ENCODE measurements at regions not wholly inside any gene's neighbourhood (a gene's known extent, or its start where the extent isn't known, plus 50 kb on each side); places are given as distances from the start of the nearest gene placed in this dataset.
A peak's percentile ranks its signal among the peaks of the same experiment; 100 is the strongest.

DNA sequence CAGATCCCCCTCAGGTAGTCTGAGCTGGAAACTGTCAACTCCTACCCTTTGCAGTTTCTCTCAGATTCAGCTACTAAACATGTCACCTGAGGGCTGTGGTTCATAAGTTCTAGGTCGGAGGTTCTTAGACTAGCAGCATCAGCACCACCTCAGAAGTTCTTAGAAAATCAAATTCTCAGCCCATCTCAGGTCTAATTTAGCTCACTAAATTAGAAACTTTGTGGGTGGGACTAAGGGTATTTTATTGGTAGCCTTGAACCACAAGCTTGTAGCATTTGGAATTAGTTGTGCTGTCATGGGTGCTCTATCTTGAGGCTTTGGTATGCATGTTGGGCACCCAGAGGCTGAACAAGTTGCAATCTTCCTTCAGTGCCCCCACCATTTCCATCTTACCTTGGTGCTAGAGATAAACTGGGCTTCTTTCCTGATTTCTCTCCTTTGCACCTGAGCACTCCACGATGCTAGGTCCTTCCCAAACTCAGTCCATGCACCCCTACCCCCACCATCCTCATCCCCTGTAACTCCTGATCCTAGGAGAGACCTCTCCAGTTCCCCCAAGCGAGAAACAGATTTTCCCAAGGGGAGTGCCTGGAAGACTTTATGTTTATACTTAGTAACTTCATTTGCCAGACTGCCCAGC, 54.2 kb downstream of the S1PR1 start:
- DNase-seq (ENCODE audit: extremely low read depth in 1 of 2, low read depth in 1 of 2), result no peak

DNA sequence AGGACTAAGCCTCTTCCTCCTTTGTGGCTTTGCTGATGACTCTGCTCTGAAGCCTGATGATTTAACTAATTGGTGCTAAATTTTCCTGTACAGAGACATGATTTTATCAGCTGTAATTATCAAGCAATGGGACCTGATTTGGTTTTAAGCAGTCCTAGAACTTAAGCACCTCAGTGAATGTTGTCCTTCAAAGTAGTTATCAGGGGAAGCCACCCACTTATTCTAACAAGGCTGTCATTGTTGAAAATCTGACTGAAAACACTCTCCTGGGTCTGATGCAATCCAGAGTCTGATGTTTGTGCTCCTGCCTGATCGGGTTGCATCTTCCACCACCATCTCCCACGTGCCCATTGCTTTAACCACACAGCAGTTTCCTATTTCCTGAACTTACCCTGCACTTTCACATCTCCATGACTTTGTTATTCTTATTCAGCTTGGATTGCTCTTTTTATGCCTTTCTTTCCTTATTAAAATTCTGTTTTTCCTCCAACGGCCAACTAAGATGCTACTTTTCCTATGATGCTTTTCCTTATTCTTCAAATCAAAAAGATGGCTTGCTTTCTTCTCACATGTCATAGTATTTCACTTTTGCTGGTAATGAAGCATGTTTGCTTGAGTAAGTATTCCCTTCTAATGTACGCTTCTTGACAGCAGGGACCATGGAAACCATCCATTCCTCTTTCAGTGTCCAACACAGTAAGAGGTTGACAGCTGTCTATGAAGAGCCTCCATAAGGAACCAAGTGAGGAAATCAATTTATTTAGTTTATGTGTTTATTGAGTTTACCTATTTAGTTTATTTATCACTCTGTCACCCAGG, 55.0 kb downstream of the S1PR1 start:
- peak in 1 of 2 donors; percentile 66 for DNase-seq (ENCODE audit: extremely low read depth in 1 of 2, low read depth in 1 of 2)

DNA sequence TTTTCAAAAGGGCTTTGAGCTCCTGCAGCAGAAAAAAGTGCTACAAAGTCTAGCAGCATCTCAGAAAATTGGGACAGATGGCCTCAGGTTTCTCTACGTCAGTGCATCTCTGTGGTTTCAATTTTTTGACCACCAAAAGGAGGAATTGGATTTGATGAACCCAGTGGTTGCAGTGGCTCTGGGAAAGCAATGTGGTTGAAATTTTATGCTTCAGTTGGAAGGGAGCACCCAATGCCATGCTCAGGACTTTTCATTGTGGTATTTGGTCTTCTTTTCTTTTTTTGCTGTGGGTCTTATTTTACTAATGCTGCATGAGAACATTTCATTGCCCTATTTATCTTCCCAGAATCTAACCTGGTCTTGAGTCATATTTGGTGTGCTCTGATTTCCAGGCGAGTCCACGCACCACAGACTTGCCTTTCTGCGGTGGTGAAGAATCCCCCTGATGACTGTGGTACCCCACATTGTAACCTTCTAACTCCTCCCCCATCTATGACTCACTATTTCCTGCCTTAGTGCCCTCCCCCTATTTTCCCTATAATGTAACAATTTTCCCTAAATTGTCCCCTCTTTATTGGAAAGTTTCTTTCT, 56.7 kb downstream of the S1PR1 start:
- DNase-seq (ENCODE audit: extremely low read depth in 1 of 2, low read depth in 1 of 2), result peak in 1 of 2 donors; percentile 69

DNA sequence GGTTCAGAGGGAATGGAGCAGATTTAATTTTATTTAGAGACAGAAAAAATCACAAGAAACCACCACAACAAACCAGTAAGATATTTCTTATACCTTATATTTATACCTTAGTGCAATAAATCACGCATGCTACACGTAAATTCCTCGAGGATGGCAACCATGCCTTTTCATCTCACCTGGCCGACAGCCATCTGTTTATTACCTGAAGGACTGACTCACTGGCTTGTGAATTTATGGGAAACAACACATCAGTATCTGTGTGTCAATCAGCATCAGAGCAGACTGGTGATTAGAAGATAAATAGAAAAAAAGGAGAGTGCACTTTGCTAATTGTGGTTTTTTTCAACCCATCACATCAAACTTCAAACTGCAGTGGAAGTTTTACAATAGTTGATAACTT, 58.4 kb downstream of the S1PR1 start:
- no peak for DNase-seq (ENCODE audit: extremely low read depth in 1 of 2, low read depth in 1 of 2)

DNA sequence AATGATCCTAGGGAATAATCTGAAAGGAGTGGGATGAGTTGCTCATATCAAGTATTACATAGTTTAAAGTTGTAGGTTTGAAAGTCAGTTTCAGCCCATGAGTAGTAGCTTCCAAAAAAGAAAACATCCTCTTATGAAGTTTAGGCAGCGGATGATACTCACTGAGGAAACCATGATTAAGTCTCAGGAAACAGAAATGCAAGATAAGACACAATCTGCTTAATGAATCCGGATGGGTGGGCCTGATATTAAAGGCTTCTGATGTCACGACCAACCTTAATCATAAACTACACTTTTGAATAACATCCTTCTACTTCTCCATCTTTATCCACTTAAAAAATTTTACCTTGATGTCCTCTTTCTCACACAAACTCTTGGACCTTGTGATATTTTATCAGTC, 61.8 kb downstream of the S1PR1 start:
- DNase-seq (ENCODE audit: extremely low read depth in 1 of 2, low read depth in 1 of 2), result no peak

DNA sequence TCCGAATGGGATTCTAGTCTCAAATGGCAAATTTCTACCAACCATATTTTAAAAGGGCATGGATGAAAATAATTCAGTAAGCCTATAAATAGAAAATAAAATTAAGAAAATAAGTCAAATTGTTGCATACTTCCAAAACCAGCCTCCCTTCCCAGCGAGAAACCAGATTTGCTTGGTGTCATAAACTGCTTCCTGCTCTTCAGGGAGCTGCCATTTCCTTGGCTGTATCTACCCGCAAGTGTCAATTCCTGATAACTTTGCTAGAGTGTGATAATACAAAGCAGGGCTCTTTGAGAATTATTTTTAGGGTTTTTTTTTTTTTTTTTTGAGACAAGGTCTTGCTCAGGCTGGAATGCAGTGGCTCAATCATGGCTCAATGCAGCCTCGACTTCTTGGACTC, 62.3 kb downstream of the S1PR1 start:
- DNase-seq (ENCODE audit: extremely low read depth in 1 of 2, low read depth in 1 of 2), result no peak

DNA sequence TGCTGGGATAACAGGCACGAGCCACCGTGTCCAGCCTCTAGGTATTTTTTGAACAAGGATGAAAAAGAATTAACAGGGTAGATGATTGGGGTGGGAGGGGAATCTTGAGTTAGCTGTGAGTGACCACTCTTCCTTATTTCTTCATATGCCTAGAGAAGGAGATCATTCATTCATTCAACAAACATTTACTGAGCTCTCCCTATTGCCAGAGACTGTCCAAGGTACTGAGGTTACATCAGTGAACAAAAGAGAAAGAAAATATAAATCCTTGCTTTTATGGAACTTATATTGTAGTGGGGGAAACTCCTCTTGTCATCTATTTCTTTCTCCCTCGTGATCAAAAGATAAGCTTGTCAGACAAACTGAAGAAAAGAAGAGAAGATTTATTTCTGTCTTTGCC, 62.9 kb downstream of the S1PR1 start:
- DNase-seq (ENCODE audit: extremely low read depth in 1 of 2, low read depth in 1 of 2), result no peak

DNA sequence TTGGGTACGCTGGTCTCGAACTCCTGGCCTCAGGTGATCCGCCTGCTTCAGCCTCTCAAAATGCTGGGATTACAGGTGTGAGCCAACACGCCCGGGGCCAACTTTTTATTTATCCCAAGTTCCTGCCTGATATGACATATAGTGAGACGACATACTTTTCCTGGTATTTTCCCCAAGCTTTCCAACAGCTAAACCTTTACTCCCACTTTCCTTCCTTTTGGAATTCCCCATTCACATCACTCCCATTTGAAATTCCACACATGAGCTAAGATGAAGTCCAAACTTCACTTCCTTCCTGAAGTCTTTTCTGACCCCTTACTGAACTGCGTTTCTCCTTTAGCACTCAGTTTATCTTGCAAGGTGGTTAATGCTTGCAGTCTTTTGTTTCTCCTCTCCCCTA, 64.1 kb downstream of the S1PR1 start:
- DNase-seq (ENCODE audit: extremely low read depth in 1 of 2, low read depth in 1 of 2), result no peak

DNA sequence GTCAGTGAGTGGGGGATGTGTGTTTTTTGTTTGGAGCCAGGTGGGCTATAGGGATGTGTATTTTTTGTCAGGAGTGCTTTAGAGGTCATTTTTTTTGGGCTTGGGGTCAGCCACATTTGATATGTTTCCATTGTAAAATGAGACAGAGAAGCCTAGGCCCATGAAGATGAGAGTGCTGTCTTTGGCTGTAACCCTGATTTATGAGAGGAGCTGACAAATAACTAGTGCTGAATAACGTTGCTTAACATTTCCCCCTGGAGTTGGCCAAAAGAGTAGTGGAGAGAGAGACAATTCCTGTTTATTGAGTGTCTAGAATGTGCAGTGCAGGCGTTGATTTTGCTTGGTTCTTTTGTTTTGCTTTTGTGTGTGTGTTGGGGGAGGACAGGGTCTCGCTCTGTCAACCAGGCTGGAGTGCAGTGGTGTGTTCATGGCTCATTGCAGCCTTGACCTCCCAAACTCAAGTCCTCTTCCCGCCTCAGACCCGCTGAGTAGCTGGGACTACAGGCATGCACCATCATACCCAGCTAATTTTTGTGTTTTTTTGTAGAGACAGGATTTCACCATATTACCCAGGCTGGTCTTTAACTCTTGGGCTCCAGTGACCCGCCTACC, 64.7 kb downstream of the S1PR1 start:
- DNase-seq (ENCODE audit: extremely low read depth in 1 of 2, low read depth in 1 of 2), result no peak

DNA sequence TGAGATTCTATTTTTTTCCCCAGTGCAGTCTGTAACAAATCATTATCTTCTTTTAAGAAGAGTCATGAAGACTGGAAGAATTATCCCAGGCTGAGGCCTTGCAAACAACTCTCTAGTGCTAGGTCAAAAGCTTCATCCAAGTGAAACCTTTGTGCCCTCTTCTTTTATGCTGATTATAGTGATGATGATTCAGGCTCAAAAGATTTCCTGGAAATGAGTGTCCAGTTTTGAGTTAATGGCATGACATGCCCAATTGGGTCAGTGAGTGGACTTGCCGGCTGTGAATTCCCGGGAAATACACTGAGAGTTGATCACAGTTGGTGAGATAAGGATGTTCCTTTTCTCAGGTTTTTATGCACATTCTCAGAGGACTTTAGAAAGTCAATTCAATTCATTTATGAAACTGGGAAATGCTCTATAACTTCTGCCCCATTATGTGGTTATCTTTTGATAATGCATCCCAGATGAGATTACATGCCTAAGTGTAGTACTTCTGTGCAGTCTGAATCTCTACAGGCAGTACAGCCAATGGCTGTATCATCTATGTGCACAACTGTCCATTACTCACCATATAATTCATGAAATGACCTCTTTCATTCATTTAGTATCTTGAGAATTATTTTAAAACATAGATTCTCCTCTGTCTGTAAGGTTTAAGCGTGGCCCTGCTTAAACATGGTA, 66.2 kb downstream of the S1PR1 start:
- no peak for DNase-seq (ENCODE audit: extremely low read depth in 1 of 2, low read depth in 1 of 2)

DNA sequence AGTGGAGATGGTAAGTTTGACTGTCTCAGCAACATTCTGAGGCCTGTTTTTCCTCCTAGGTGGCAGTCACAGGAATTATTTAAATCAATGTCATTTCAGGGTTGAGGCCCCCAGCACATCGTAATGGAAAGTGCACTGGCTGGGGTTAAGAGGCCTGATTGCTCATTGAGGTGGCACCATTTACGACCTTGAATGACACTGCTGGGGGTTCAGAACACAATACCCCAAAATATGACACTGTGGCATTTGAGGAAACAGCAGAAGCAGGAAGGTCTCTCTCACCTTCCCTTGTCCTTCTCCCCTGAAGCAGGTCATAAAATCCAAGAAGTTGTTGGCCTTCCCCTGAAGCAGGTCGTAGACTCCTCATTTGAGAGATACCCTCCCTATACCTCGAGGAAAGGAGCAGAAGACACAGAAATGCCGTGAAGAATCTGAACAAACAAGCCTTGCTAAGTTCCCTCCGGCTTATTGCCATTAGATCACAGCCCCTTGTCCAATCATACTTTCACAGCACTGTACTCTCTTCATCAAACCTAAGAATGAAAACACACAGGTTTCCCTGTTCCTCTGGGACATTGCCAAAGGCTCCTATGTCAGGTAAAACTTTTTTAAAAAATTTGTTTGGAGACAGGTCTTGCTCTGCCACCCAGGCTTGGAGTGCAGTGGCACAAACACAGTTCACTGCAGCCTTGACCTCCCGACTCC, 71.3 kb downstream of the S1PR1 start:
- DNase-seq (ENCODE audit: extremely low read depth in 1 of 2, low read depth in 1 of 2), result peak in 1 of 2 donors; percentile 11

DNA sequence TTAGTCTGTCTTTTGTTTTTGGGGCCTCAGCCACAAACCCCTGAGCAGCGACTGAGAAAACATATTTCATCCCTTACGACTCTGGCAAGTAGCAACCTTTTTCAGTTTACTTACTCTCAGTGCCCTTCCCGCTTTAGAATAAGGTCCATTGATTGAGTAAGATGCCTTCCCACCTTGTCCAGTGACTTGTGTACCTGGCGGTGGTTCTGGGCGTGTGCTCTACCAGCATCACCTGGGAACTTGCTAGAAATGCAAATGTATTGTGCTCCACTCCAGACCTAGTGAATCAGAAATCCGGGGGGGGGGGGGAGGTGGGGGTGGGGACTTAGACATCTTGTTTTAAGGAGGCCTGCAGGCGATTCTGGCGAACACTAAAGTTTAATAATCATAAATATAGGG, 72.1 kb downstream of the S1PR1 start:
- no peak for DNase-seq (ENCODE audit: extremely low read depth in 1 of 2, low read depth in 1 of 2)

DNA sequence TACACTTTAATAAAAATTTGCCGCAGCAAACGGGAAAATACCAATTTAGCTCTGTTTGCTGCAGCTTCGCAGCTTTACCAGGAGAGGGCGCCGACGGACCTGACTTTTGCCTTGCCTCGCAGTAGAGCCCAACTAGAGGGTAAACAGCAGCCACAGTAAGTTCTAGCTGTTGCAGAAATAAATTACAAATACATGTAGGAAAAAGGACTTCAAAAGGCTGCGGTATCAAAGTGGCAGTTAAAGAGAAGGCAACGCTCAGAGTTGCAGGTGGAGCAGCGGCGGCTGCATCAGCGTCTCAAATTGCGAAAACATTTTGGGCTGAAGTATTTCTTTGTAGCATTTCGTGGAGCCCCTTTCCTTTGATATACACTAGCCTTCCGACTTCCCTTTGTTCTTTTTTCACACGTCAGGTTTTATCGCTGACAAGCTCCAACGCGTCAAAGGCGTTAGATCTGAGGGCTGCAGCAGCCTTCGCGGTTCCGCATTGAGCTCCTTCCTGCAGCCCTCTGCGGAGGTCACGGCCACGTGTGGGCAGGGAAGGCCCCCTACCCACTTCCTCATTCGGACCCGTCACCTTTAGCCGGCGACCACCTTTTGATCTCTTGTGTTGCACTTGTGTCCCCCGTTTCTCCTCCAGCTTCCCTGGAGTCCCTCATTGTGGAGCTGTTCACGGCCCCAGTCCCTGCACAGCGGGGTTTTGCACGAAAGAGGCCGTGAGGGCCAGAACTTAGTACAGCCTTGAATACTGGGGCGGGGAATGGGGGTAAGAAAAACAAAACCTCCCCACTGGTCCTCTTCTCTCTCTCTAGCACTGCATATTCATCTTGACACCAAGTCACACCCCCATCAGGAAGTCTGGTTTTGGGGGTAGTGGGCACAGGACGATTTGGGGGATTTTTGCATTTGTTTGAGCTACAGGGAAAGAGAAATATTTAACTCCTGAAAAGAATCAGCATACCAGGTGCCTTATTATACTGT, 72.8 kb downstream of the S1PR1 start:
- DNase-seq (ENCODE audit: extremely low read depth in 1 of 2, low read depth in 1 of 2), result peak in 1 of 2 donors; percentile 39

DNA sequence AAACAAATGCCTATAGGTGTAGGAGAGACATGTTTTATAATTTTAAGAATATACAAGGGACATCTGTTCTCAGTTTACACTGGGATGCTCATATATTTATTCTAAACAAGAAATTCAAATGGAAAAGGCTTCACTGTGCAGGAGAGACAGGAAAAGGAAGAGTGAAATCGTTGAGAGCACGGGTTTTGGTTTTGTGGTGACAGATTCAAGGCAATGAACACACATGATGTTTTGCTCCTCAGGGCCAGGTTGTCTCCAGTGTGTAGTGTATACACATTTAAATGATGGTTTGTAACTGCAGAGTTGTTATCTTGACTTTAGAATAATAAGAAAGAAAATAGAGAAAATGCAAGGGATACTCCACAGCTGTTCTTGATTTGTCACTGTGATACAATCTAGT, 73.7 kb downstream of the S1PR1 start:
- no peak for DNase-seq (ENCODE audit: extremely low read depth in 1 of 2, low read depth in 1 of 2)

DNA sequence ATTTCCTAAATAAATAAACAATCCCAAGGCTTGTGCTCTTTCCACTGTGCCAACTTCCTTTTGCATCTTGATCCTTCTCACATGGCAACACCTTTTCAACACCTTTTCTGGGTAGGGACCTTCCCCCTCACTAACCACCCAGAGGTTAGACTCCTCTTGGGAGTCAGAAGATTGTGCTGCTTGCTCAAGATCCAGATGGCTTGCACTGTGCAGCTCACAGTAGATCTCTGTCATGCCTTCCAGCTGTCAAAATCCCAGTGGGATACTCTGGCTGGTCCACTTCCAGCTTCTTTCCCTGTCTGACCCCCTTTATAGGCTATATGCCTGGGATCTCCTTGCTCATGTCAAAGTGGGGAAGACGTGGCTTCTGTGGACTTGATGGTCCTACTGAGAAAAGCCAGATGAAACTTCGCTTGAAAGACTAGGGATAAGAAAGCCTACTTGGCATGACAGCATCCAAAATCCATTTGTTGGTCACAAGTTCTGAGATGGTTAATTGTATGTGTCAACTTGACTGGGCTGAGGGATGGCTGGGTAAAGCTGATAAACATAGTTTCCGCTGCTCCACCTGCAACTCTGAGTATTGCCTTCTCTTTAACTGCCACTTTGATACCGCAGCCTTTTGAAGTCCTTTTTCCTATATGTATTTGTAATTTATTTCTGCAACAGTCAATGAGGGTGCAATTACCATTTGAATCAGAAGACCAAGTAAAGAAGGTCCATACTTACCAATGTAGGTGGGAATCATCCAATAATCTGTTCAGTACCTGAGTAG, 74.5 kb downstream of the S1PR1 start:
- DNase-seq (ENCODE audit: extremely low read depth in 1 of 2, low read depth in 1 of 2), result peak in 1 of 2 donors; percentile 11

DNA sequence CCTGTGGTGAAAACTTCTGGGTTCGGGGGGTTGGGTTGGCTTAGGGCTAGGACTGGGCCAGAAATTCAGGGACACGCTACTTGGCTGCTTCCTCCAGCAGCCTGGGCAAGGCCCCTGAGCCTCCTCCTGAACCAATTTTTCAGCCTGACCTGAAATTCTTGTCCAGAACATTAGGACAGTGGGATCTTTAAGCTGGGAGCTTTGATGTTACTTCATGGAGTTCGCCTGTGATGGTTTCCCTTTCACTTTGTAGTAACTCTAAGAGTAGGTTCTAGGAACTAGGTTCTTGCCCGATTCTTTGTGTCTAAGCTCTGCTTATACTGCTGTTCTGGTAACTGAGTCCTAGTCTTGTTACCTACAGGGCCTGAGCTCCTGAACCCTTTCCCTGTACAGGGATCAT, 75.3 kb downstream of the S1PR1 start:
- no peak for DNase-seq (ENCODE audit: extremely low read depth in 1 of 2, low read depth in 1 of 2)

DNA sequence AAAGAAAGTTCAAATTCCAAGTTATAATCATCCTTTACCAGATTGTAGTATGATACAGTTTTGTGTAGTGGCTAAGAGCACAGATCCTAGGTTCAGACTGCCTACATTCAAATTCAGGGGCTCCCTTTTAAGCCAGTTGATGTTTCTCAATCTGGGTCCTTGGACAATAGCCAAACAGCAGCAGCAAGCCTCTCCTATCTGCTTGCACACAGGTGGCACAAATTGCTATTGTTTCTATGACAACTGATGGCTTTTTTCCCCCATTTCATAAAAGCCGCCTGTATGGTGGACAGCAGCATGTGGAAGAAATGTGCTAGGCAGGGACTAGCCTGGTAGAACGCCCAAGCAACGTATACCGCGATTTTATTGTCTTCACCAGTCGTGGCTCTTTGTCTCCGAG, 76.5 kb downstream of the S1PR1 start:
- no peak for DNase-seq (ENCODE audit: extremely low read depth in 1 of 2, low read depth in 1 of 2)

DNA sequence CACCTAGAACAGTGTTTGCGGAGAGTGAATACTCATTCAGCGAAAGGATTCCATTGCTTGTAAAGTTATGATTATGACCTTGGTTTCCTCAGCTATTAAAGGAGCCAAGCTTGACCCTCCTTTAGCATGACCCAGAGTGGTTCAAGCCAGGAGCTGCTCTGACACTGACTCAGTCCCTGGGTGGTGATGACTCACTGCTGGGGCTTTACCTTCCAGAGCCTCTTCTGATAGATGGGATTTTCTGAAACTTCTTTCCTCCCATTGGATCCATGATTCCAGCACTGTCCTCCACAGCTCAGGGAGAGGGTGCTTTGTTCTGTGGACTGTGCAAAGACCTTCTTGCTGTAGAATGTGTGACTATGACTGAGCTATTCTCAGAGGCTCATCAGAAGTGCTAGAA, 77.4 kb downstream of the S1PR1 start:
- peak in 1 of 2 donors; percentile 28 for DNase-seq (ENCODE audit: extremely low read depth in 1 of 2, low read depth in 1 of 2)

DNA sequence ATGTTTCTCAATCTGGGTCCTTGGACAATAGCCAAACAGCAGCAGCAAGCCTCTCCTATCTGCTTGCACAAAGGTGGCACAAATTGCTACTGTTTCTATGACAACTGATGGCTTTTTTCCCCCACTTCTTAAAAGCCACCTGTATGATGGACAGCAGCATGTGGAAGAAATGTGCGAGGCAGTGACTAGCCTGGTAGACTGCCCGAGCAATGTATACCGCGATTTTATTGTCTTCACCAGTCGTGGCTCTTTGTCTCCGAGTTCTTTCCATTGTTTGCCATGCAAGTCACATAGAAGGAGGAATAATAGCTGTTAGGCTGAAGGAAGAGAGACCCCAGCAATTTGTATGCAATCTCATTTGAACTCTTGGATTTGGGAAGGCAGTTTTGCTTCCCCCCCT, 79.4 kb downstream of the S1PR1 start:
- no peak for DNase-seq (ENCODE audit: extremely low read depth in 1 of 2, low read depth in 1 of 2)

Measured in stimulated activated CD8-positive, alpha-beta memory T cell treated with anti-CD3 and anti-CD28 coated beads, Interleukin-7, amount 100 ng/mL, for 48 hours (primary cell).